Stimulated activated CD8-positive, alpha-beta memory T cell treated with anti-CD3 and anti-CD28 coated beads, Interleukin-7, amount 100 ng/mL, for 48 hours (primary cell): ENCODE measurements at regions not wholly inside any gene's neighbourhood (a gene's known extent, or its start where the extent isn't known, plus 50 kb on each side); places are given as distances from the start of the nearest gene placed in this dataset.
"Not testable (repeated sequence)": the region's sequence is repeated elsewhere in the genome, so short reads cannot be mapped to it uniquely, and the experiment has no call there.

Source experiments
- DNase-seq, 2 donors: peaks; one replicate each; pipeline ENCODE4 v3.0.0-alpha.2; 2020; ENCODE audit warnings: low read depth in 1 of 2; ENCODE audit errors: extremely low read depth in 1 of 2

GRCh38 chr6:140339084-140339483 is 964.6 kb upstream of the CITED2 start:
- DNase-seq: not testable (repeated sequence)

GRCh38 chr6:140321891-140322290 is 947.4 kb upstream of the CITED2 start:
- DNase-seq: no peak

GRCh38 chr6:140320081-140321080 is 945.9 kb upstream of the CITED2 start:
- DNase-seq: no peak

GRCh38 chr6:140319209-140319608 is 944.8 kb upstream of the CITED2 start:
- DNase-seq: no peak

GRCh38 chr6:140318408-140318807 is 944.0 kb upstream of the CITED2 start:
- DNase-seq: no peak

GRCh38 chr6:140317950-140318349 is 943.5 kb upstream of the CITED2 start:
- no peak for DNase-seq

- DNase-seq: no peak
Observed at GRCh38 chr6:140316966-140317365, 942.5 kb upstream of the CITED2 start.

- no peak for DNase-seq
Observed at GRCh38 chr6:140314682-140315081, 940.2 kb upstream of the CITED2 start.

GRCh38 chr6:140311146-140311545 is 936.7 kb upstream of the CITED2 start:
- DNase-seq: no peak

- DNase-seq: no peak
Observed at GRCh38 chr6:140303218-140303949, 928.9 kb upstream of the CITED2 start.

- DNase-seq: no peak
Observed at GRCh38 chr6:140300331-140300730, 925.9 kb upstream of the CITED2 start.

- no peak for DNase-seq
Observed at GRCh38 chr6:140289186-140289585, 914.7 kb upstream of the CITED2 start.

GRCh38 chr6:140285998-140286690 is 911.7 kb upstream of the CITED2 start:
- no peak for DNase-seq

GRCh38 chr6:140285471-140285870 is 911.0 kb upstream of the CITED2 start:
- no peak for DNase-seq

GRCh38 chr6:140284871-140285270 is 910.4 kb upstream of the CITED2 start:
- no peak for DNase-seq

GRCh38 chr6:140283197-140283596 is 908.7 kb upstream of the CITED2 start:
- no peak for DNase-seq

- DNase-seq: no peak
Observed at GRCh38 chr6:140281767-140282166, 907.3 kb upstream of the CITED2 start.

GRCh38 chr6:140281236-140281635 is 906.8 kb upstream of the CITED2 start:
- no peak for DNase-seq

GRCh38 chr6:140276719-140277118 is 902.3 kb upstream of the CITED2 start:
- DNase-seq: no peak

- DNase-seq: no peak
Observed at GRCh38 chr6:140276133-140276532, 901.7 kb upstream of the CITED2 start.

- DNase-seq: no peak
Observed at GRCh38 chr6:140275725-140276124, 901.3 kb upstream of the CITED2 start.
